HEK293T (cell line): ENCODE measurements at regions not wholly inside any gene's neighbourhood (a gene's known extent, or its start where the extent isn't known, plus 50 kb on each side); places are given as distances from the start of the nearest gene placed in this dataset.

ENCODE experiments used
- BHLHE40 ChIP-seq: fragments of 450-650 bp; IDR thresholded peaks from 2 replicates; pipeline ENCODE4 v1.6.1; 2016; ENCODE audit warnings: mild to moderate bottlenecking, moderate library complexity, borderline replicate concordance
- CTBP1 ChIP-seq: fragments of 450-650 bp; IDR thresholded peaks from 2 replicates; pipeline ENCODE4 v1.6.1; 2016; ENCODE audit warnings: borderline replicate concordance
- ELF4 ChIP-seq: fragments of 450-650 bp; IDR thresholded peaks from 2 replicates; pipeline ENCODE4 v1.6.1; 2017; ENCODE audit warnings: antibody characterized with exemption
- FOXM1 ChIP-seq: fragments of 450-650 bp; IDR thresholded peaks from 2 replicates; pipeline ENCODE4 v1.6.1; 2017; ENCODE audit warnings: mild to moderate bottlenecking, borderline replicate concordance
- HDGF ChIP-seq: fragments of 450-650 bp; IDR thresholded peaks from 2 replicates; pipeline ENCODE4 v1.6.1; 2017; ENCODE audit warnings: antibody characterized with exemption, borderline replicate concordance
- L3MBTL2 ChIP-seq: fragments of 450-650 bp; conservative IDR thresholded peaks from 2 replicates; pipeline ENCODE4 v1.6.1; 2016; ENCODE audit warnings: mild to moderate bottlenecking
- LEF1 ChIP-seq: fragments of 450-650 bp; IDR thresholded peaks from 2 replicates; pipeline ENCODE4 v1.6.1; 2017; ENCODE audit warnings: mild to moderate bottlenecking, borderline replicate concordance
- SP1 ChIP-seq: fragments of 450-650 bp; IDR thresholded peaks from 2 replicates; pipeline ENCODE4 v1.6.1; 2017
- SUZ12 ChIP-seq: fragments of 450-650 bp; IDR thresholded peaks from 2 replicates; pipeline ENCODE4 v1.6.1; 2016; ENCODE audit warnings: mild to moderate bottlenecking
- TARDBP ChIP-seq: fragments of 450-650 bp; IDR thresholded peaks from 2 replicates; pipeline ENCODE4 v1.6.1; 2016

DNA sequence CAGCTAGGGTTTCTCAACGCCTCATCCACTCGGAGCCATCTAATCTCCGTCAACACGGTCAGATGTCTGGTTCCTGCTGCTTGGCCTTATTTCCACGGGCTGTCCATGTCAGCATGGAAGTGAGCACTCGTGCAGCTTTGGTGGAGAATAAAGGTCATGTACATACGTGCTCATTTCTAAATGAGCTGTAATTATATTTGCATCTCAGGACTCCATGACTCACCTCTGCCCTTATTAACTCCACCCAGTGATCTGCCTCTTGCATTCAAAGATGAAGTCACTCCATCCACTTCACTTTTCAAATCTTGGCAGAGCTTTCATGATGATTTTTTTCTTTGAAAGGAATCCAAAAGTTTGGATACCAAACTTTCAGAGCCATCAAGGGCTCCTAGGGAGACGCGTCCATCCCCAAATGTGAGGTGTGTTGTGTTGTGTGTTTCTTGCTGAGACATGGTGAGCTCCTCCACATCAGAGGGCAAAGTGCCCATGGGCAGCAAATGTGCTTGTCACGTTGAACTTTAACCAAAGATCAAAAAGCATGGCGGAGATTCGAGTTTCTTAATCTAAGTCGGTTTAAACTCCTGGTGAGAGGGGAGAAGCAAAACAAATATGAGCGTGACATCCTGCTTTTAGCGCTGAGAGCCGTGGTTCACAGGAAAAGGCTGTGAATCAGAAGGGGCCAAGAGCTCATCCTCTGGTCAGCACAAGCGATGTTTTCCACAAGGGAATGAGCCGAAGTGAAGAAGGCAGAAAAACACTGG lies 68.6 kb upstream of the ERRFI1 start:
- no peak for TF ChIP-seq TARDBP
- no peak for TF ChIP-seq FOXM1
- no peak for TF ChIP-seq SUZ12
- TF ChIP-seq BHLHE40: no peak
- no peak for TF ChIP-seq CTBP1
- TF ChIP-seq ELF4: no peak
- no peak for TF ChIP-seq SP1
- no peak for TF ChIP-seq L3MBTL2
- TF ChIP-seq LEF1: no peak
- no peak for TF ChIP-seq HDGF
